NK-92 treated with Interleukin-12 subunit alpha and Interleukin-12 subunit beta, amount 100 ng/mL, for 24 hours (cell line): ENCODE measurements at regions not wholly inside any gene's neighbourhood (a gene's known extent, or its start where the extent isn't known, plus 50 kb on each side); places are given as distances from the start of the nearest gene placed in this dataset.

Experiments used
- DNase-seq: peaks from one replicate; lab custom pipeline; 2025; lab: John Stamatoyannopoulos, UW

DNA sequence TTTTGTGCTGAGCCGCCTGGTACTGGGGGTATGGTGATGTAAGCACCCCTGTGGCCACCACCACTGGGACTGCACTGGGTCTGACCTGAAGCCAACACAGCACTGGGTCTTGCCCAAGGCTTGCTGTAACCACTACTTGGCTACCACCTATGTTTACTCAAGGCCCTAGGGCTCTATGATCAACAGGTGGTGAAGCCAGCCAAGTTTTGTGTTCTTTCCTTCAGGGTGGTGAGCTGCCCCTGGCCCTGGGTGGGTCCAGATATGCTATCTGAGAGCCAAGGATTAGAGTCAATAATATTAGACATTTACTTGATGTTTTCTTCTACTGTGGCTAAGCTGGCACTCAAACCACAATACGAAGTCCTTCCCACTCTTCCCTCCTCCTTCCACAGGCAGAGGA, 55.1 kb upstream of the PAGE4 start:
- no peak for DNase-seq

DNA sequence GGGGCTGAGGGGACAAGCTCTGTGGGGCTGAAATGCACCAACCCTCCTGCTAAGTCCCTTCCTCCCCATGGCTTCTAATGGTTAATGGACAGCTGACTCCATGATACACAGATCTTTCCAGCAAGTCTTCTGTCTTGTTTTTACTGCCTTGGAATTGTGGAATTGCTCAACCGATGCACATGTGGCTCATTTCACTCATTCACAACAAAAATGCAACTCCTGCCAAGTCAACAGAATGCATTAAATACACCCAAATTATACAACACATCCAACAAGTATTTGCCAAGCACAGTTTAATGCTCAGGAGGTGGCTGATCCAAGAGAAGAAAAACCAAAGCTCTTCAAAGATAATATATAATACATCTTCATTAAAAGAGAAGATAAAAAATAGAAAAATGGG, 61.9 kb upstream of the PAGE4 start:
- DNase-seq: no peak

DNA sequence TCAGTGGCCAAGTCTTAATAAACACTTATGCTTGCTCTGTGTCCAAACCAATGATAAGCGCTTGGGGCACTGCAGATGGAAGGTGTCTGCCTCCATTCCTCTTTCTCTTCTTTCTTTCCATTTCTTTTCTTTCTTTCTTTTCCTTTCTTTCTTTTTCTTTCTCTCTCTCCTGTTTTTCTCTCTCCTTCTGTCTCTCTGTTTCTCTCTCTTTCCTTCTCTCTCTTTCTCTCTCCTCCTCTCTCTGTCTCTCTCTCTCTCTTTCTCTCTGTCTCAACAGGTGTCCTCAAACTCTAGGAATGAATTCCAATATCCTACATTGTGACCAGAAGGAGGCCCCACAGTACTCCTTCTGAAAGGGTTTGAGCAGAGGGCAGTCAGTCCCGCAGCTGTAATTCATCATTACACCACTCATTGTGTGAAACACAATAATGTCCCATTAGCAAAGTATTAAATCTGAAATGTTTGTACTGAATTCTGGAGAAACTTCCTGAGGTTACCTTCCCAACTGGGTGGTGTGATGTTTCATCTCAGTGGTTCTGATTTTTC, 66.5 kb upstream of the PAGE1 start:
- no peak for DNase-seq

DNA sequence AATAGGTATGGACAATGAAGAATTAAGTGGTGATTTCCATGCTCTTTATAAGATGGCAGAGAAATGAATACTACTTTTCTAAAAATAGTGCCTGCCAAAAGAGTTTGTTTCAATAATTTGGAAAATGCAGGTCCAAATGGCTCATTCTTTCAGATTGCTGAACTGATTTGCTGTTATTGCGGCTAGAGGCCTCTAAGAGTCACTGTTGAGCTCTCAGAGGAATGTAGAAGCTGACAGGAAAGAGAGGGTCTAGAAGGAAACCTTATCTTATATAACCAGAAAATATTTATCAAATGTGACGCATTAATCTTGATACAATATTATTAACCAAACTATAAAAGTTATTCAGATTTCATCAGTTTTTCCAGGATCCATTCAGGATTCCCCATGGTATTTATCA, 65.7 kb upstream of the PAGE1 start:
- DNase-seq: no peak

DNA sequence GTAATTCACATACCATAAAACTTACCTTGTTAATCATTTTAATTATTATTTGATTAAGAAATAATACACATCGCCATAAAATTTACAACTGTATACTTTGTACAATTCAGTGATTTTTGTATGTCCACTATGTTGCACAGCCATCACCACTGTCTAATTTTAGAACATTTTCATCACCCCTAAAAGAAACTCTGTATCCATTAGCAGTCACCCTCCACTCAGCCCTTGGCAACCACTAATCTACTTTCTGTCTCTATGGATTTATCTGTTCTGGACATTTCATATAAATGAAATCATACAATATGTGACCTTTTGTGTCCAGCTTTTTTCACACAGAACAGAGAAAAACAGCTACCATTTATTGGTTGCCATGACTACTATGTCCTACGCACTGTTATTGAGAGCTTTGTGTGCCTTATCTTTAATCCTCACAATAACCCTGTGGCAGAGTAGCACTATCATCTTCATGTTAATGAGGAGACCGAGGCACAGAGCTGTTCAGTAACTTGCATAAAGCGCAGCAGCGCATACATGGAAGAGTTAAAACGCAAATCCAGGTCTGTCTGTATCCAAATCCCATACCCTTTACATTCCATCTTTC, 64.6 kb upstream of the PAGE1 start:
- DNase-seq: no peak

DNA sequence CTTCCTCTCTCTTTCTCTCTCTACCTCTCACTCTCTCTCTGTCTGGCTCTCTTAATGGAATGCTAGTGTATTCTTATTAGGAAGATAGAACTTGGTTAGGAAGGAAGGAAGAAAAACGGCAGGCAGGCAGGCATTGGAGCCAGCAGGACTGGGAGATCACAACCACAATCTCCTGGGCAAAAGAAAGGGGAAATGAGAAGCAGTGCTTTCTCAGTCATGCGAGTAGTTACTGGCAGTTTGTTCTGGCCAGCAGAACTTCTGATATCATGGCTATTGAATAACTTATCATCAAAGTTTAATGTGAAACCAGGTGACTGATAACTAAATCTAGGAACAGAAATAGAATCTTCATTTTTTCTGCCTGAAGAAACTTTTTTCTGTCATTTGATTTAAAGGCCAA, 60.9 kb upstream of the PAGE1 start:
- no peak for DNase-seq

DNA sequence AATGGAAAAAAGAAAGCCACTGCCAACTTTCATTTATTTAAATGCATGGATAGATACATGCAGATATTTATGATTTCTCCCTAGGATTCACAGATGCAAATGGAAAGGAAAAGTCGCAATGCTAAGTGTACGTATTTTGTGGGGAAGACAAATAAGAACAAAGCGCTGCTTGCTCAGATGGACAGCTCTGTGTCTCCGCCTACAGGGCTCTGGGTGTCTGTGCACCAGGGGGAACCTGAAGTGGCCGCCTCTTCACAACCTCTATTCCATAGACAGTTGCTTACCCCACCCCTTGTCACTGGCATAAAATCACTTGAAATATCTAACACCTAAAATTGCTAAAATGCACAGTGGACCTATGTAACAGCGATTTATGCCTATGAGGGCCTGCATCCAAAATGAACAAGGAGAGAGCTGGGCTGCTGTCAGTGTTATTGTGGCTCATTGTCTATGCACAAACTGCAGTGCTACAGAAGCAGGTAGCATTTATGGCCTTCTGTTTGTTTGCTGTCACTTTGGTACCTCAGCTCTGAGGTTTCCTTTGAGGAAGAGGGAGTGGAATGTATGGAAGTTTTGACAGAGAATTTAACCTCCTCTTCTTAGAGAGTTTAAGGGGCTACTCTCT, 58.6 kb upstream of the PAGE1 start:
- peak; percentile 2 for DNase-seq

DNA sequence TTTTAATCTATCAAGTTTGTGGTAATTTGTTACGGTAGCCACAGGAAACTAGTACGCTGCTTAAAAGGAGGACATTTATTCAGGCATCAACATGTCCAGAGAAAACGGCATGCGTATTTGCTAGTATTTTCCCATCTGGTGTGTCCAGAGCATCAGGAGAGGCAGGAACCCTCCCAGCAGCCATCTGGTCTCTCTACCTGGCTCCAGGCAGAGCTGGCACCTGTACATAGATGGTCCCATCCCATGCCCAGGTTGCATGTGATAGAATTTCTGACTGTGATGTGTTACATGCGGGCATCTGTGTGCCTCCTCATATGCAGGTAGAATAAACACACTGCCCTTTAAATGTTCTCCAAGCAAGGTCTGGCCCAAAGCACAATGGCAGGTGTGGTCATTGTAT, 57.9 kb upstream of the PAGE1 start:
- no peak for DNase-seq

DNA sequence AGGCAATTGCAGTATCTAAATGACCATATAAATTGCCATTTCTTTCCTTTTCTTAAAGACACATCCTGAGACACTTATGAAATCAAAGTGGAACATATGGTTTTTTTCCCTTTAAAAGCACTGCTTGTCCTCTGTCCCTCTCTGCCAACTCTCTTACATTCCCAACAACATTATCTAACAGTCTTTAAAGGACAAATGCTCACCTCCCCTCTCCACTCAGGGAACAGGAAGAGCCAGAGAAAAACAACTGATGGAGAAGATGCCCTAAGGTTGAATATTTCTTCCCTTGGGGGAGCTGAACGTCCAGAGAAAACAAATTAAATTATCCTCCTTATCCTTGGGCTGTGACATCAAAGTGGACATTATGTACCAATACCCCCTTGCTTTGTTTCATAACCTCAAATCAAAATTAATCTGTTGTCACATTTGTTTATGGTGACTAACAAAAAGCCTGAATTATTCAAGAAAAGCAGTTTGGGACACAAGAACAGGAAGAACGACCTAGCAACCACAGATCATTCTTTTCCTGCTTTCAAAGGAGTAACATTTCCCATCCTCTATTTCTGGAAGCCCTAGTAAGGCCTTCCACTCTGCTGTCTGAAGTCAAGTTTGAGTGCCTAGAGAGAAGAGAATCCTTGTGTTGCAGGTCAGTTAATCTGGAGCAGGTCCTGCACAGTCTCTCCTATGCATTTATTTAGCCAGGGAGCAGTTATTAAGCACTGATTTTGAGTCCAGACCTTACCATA, 52.6 kb upstream of the PAGE1 start:
- DNase-seq: no peak

DNA sequence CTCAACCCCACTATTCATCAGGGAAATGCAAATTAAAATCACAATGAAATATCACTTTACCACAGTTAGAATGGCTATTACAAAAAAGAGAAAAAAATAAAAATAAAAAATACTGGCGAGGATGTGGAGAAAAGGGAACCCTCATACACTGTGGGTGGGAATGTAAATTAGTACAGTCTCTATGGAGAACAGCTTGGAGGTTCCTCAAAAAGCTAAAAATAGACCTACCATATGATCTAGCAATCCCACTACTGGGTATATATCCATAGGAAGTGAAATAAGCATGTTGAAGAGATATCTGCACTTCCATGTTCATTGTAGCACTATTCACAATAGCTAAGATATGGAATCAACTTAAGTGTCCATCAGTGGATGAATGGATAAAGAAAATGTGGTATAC, 50.5 kb upstream of the PAGE1 start:
- no peak for DNase-seq
